ENCODE measurements at regions not wholly inside any gene's neighbourhood (a gene's known extent, or its start where the extent isn't known, plus 50 kb on each side); places are given as distances from the start of the nearest gene placed in this dataset.

- peak in 1 of 2 donors; percentile 33 for DNase-seq
- Histone ChIP-seq H3K9me3 (no peaks in the 10 kb centered on the region), H3K4me3 (no peak overlapping the region), H3K4me1 (no peaks in the 10 kb centered on the region), H3K36me3 (peaks cover 0 to 53% (median 25%) of the 10 kb centered on the region in 4 donors), H3K27ac (no peak overlapping the region), H3K27me3 (no peaks in the 10 kb centered on the region)
- intact Hi-C loops (cut with DNase I; ENCODE audit: low total_unique reads): no loop called here
- 78 to 86% (median 81%) methylated on average over 6 of the region's 6 CpGs for WGBS, 5 donors
- TF ChIP-seq POLR2AphosphoS5 (IDR thresholded peaks at IDR 0.05) (no peak), EP300 (IDR thresholded peaks at IDR 0.05) (no peak), CTCF (IDR thresholded peaks at IDR 0.05) (no peak), POLR2A (IDR thresholded peaks at IDR 0.05) (no peak)
These were observed 132.6 kb downstream of the MIAT start for GRCh38 chr22:26789951-26790350.

GRCh38 chr22:26792522-26792921, 135.1 kb downstream of the MIAT start:
- TF ChIP-seq POLR2A (IDR thresholded peaks at IDR 0.05): no peak
- TF ChIP-seq EP300 (IDR thresholded peaks at IDR 0.05): no peak
- TF ChIP-seq POLR2AphosphoS5 (IDR thresholded peaks at IDR 0.05): no peak
- TF ChIP-seq CTCF (IDR thresholded peaks at IDR 0.05): no peak
- H3K36me3 ChIP-seq: peaks cover 0 to 50% (median 21%) of the 10 kb centered on the region in 4 donors
- H3K4me1 ChIP-seq: no peaks in the 10 kb centered on the region
- WGBS, 5 donors: 94 to 97% (median 94%) methylated on average over 8 of the region's 8 CpGs
- H3K27me3 ChIP-seq: no peaks in the 10 kb centered on the region
- no peak overlapping the region for H3K27ac ChIP-seq
- DNase-seq: no peak
- intact Hi-C loops (cut with DNase I; ENCODE audit: low total_unique reads): no loop called here
- H3K9me3 ChIP-seq: no peaks in the 10 kb centered on the region
- H3K4me3 ChIP-seq: no peak overlapping the region

- Histone ChIP-seq H3K27ac (no peak overlapping the region), H3K27me3 (no peaks in the 10 kb centered on the region), H3K4me3 (no peak overlapping the region), H3K4me1 (peaks cover 0 to 8% (median 2%) of the 10 kb centered on the region in 4 donors), H3K36me3 (peaks cover 0 to 23% (median 8%) of the 10 kb centered on the region in 4 donors), H3K9me3 (no peaks in the 10 kb centered on the region)
- intact Hi-C loops (cut with DNase I; ENCODE audit: low total_unique reads): no loop called here
- DNase-seq: no peak
- WGBS, 5 donors: 92 to 100% (median 94%) methylated on average over 3 to 12 of the region's 12 CpGs
- TF ChIP-seq POLR2A (IDR thresholded peaks at IDR 0.05) (no peak), EP300 (IDR thresholded peaks at IDR 0.05) (no peak), CTCF (IDR thresholded peaks at IDR 0.05) (no peak), POLR2AphosphoS5 (IDR thresholded peaks at IDR 0.05) (no peak)
These were observed 139.4 kb downstream of the MIAT start for GRCh38 chr22:26796785-26797184.

- 93 to 98% (median 95%) methylated on average over 8 of the region's 8 CpGs for WGBS, 5 donors
- Histone ChIP-seq H3K4me1 (peaks cover 0 to 8% (median 2%) of the 10 kb centered on the region in 4 donors), H3K4me3 (no peak overlapping the region), H3K27ac (no peak overlapping the region), H3K9me3 (no peaks in the 10 kb centered on the region), H3K27me3 (no peaks in the 10 kb centered on the region), H3K36me3 (peaks cover 0 to 15% (median 5%) of the 10 kb centered on the region in 4 donors)
- DNase-seq: no peak
- intact Hi-C loops (cut with DNase I; ENCODE audit: low total_unique reads): no loop called here
- no peak for TF ChIP-seq CTCF (IDR thresholded peaks at IDR 0.05)
- TF ChIP-seq EP300 (IDR thresholded peaks at IDR 0.05): no peak
These were observed 140.5 kb downstream of the MIAT start for GRCh38 chr22:26797910-26798309.

Measured in stomach (tissue), 8 donors.